HG02798 (cell line): ENCODE measurements at regions not wholly inside any gene's neighbourhood (a gene's known extent, or its start where the extent isn't known, plus 50 kb on each side); places are given as distances from the start of the nearest gene placed in this dataset.
"Not testable (repeated sequence)": the region's sequence is repeated elsewhere in the genome, so short reads cannot be mapped to it uniquely, and the experiment has no call there.

Source experiments
- ATAC-seq: cut with Tn5 transposase; IDR thresholded peaks from one replicate; pipeline ENCODE4 v1.9.1; 2021; ENCODE audit warnings: mild to moderate bottlenecking; ENCODE audit not compliant: unreplicated experiment, poor library complexity

DNA sequence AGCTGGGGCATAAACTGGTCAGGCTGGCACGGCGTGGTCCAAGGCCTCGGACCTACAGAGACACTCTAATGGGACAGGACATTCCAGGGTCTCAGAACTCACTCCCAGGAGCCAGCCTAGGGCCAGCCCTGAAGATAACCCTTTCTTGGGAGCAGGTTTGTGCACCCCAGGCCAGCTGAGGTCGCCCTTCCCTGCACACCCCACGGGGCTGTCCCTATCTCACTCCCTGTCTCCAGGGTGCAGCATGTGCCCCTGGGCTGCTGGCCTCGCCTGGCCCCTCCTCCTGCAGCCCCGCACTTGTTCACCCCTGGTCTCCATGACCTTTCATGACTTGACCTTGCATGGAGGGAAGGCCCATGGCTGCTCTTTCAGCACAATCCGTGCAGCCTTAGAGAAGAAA lies 1321.8 kb downstream of the BRD1 start:
- no peak for ATAC-seq

DNA sequence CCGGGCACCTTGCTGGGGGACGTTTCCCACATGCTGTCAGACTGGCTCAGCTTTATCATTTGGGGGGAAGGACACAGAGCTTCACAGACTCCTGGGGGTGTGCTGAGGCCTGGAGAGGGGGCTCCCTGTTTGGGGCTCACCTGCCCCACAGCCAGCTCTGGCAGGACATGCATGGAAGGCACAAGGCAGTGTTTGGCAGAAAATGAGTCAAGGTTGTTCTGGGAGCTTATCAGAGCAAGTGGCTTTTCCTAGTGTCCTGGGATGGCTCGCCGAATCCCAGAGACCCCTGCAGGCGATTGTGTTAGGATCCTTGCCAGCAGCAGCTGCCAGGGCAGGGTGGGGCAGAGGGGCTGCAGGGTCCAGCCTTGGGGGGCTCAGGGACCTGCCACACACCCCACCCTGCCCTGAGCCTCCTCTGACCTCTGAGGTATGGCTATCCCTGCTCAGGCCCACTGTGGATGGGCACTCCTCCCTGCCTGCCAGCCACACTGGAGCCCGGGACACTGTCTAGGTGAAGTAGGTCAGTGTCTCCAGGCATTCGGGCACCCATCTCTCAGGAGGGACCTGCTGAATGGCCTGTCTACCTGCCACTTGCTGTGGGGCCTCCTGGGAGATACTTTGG lies 1323.0 kb downstream of the BRD1 start:
- ATAC-seq, result no peak

- no peak for ATAC-seq
Measured at GRCh38 chr22:48503876-48504275, 1323.8 kb downstream of the BRD1 start.

DNA sequence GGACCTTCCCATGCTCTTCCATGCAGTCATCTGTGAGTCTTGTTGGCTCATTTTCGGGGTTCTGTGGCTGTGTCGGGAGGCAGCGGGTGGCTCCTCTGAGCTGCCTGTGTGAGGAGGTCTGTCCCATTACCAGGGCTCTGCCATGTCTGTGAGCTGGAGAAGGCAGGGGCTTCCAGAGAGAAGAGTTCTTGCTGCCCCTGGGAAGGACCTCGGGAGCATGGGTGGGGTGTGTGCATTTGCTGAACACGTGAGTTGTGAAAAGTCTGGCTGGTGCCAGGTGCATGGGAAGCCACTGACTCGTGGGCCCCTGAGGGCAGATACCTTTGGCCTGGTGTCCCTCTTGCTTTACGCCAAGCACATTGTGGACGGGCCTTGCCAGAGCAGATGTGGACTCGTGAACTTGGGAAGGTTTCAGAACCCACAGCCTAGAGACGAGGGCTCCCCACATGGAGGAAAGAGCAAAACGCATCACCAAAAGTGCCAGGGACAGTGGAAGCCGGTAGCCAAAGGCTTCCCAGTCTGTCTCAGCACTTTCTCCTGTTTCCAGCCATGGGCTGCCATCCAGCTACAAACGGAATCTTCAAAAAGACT lies 1324.5 kb downstream of the BRD1 start:
- no peak for ATAC-seq

DNA sequence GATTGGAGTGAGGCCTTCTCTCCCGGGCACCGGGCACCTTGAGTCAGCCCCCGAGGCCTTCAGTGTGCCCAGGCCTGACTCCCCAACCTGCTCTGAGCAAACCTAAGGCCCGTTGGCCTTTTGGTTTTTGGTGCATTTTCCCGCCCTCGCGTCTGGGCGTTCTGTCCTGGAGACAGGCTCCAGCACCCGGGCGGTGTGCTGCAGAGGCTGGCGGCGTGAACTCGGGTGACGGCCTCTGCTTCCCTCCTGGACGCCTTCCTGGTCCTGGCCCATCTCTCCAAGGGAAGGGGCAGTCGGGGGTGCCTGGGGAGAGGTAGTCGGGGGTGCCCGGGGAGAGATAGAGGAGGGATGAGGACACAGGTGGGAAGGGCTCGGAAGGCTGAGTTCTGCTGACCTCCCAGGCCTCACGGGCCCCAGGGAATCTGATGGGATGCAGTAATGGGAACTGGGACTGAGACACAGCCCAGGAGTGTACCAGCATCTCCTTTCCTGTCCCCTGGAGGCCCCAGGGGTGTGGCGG lies 1326.4 kb downstream of the BRD1 start:
- ATAC-seq, result no peak

DNA sequence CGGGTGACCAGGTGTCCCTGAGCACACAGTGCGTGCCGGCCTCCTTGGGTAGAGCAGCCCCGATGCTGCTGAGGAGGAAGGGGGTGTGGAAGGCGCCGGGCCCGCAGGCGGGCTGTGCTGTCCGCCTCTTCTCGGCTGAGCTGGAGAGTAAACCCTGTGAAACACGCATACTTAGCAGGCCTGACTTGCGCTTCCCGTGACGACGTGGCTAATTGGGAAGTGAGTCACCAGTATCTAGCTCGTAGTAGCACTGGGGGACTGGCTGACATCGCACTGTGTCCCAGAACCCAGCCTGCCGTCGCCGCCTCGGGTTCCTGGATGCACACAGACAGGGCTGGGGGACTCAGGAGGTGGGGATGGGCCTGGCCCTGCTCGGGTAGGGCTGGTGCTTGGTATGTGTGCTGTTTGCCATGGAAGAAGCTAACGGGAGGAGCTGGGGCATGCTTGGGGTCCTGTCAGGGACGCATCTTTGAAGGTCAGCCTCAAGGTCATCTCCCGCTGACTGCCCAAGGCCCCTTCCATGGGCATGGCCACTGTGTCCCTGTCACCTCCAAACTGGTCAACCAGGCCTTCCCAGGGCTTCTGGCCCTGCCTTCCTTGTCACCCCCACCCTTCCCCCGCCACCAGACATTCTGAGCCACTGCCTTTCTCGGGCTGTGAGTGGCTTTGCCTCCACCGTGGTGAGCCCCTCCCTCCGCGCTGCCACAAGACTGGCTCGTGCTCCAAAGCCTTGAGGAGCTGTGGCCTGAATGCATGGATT lies 1327.0 kb downstream of the BRD1 start:
- no peak for ATAC-seq

DNA sequence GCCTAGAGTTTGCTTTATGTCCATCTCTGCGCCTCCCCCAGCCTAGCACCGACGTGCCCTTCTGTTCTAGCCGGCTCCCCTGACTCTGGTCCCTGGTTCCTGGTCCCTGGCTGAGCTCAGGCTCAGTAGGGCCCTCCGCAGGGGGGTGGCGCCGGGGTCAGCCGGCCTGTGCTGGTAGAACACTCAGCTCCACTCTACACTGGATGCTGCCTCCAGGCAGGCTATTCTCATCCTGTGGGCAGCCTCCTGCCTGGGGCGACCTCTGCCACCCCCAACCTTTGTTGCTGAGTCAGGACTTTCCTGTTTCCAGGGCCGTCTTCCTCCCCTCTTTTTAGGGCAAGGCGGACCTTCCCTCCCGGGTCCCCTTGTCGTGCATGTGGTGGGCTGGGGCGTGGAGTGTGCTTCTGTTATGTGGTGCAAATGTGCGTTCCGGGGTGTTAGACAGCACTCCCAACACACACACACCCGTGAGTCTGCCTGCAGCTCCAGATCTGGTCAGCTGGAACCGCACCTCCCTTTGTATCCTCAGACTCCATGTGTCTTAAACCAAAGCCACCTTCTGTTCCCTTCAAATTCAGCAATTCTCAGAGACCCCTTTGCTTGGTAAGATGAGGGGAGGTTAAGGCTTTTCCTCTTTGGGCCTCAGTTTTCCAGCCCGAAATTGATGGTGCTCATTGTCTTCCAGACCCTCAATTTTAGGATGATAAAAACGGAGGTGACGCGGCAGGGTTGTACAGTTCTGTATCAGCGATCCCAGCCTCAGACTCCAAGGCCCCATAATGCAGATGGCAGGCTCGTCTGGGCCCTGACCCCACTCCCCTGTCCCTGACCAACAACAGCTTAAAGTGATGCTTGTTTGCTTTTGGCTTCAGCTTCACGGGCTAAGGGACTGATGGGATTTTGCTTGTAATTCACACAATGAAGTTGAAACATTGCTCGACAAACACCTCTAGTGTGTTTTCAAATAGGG lies 1327.9 kb downstream of the BRD1 start:
- ATAC-seq, result no peak

GRCh38 chr22:48498526-48499331 lies 1328.9 kb downstream of the BRD1 start:
- ATAC-seq, result no peak

DNA sequence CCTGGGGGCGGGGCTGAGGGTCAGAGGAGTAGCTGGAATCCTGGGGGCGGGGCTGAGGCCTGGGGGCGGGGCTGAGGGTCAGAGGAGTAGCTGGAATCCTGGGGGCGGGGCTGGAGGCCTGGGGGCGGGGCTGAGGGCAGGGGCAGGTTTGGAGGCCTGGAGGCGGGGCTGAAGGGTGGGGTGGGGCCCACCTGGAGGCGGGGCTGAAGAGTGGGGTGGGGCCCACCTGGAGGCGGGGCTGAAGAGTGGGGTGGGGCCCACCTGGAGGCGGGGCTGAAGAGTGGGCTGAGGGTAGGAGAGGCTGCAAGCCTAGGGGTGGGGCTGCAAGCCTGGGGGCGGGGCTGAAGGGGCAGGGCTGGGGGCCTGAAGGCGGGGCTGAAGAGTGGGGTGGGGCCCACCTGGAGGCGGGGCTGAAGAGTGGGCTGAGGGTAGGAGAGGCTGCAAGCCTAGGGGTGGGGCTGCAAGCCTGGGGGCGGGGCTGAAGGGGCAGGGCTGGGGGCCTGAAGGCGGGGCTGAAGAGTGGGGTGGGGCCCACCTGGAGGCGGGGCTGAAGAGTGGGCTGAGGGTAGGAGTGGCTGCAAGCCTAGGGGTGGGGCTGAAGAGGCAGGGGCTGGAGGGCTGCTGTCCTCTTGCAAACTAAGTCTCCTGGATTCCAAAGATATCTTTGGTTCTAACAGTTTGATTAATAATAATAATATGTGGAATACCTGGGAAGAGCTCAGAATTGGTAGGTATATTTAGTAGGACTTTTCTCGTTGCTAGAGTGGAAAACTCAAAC lies 1329.7 kb downstream of the BRD1 start:
- not testable (repeated sequence) for ATAC-seq

DNA sequence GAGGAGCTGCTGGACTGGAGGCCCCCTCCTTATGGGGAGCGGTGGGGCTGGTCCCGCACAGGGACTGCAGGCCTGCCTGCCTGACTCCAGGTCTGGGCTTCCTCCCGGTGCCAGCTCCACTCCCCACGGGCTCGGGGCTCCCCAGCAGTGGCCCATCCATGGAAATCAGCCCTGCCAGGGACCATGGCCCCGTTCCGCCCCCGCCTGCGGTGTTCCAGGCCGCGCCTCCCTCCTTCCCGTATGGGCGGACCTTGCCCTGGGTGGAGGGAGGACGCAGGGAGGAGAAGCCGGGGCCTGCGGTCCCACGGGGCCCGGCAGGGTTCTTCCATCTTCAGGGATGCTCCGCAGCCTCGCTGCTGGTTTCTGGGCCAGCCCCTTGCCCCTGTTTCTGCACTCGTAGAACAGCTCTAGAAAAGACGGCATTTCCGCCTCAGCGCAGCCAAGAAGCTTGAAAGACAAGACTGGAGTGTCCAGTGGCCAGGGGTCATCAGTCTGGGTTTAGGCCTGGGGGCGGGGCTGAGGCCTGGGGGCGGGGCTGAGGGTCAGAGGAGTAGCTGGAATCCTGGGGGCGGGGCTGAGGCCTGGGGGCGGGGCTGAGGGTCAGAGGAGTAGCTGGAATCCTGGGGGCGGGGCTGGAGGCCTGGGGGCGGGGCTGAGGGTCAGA lies 1330.6 kb downstream of the BRD1 start:
- no peak for ATAC-seq

GRCh38 chr22:48496226-48496845 lies 1331.3 kb downstream of the BRD1 start:
- ATAC-seq, result no peak

DNA sequence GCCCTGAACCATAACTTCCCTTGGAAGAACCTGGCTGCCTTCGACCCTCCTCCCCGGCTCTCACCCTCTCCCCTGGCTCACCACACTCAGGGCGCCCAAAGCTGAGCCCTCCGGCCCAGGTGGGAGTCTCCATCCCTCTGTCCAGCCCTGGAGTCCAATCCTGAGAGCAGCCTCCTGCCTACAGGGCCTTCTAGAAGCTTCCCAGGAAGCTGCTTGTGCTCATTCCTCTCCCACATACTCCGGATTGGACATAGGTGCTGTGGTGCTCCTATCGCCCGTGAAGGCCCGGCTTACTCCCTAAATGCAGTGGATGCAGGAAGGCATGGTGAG lies 1332.0 kb downstream of the BRD1 start:
- no peak for ATAC-seq

- ATAC-seq, result no peak
Measured at GRCh38 chr22:48494968-48495750, 1332.5 kb downstream of the BRD1 start.

- ATAC-seq, result no peak
Measured at GRCh38 chr22:48494256-48494967, 1333.3 kb downstream of the BRD1 start.

DNA sequence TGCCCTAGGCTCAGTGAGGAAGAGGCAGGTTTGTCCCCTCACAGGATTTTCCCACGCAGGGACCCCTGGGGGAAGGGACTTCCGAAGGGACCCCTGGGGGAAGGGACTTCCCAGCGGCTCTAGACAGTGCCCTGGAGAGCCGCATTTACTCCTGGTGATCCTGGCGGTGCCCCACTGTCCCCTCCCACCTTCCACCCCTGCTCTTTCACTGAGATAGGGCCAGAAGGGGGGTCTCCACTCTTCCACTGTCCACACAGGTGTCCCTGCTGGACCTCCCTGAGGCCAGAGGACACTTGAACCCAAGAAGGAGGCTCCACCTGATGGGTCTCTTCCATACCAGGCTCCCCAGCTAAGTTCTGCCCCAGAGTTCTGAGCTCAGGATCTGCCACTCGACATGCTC lies 1333.9 kb downstream of the BRD1 start:
- ATAC-seq, result no peak
